Erythroblast (primary cell): ENCODE measurements at regions not wholly inside any gene's neighbourhood (a gene's known extent, or its start where the extent isn't known, plus 50 kb on each side); places are given as distances from the start of the nearest gene placed in this dataset.

Source experiments
- DNase-seq, 2 experiments: peaks; one replicate each; lab custom pipeline; 2025; lab: John Stamatoyannopoulos, UW
- GATA1 ChIP-seq: IDR thresholded peaks from 2 replicates; pipeline ENCODE4 v1.6.1; 2011; ENCODE audit warnings: low read depth, mild to moderate bottlenecking, control low read depth, low read length, moderate library complexity
- POLR2A ChIP-seq: IDR thresholded peaks from 2 replicates; pipeline ENCODE4 v1.6.1; 2011; ENCODE audit warnings: mild to moderate bottlenecking, low read length

DNA sequence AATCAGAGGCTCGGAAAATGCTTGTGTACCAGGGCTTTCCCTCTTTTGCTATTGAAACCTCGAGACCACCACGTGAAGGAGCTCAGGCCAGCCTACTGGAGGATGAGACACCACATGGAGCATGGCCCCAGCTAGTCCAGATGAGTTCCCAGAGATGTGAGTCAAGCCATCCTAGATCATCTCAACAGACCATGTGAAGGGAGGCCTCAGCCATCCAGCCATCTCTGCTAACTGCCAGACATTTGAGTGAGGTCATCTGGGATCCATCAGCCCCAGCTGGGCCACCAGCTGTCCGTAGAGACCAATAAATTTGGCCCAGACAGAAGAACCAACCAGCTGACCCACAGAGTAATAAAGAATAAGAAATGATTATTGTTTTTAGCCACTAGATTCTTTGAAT, 62.8 kb upstream of the PROK2 start:
- TF ChIP-seq GATA1 (no peak), POLR2A (no peak)
- DNase-seq = no peak

GRCh38 chr3:71846185-71846584, 61.2 kb upstream of the PROK2 start:
- DNase-seq = no peak
- no peak for TF ChIP-seq POLR2A
- TF ChIP-seq GATA1 = no peak

DNA sequence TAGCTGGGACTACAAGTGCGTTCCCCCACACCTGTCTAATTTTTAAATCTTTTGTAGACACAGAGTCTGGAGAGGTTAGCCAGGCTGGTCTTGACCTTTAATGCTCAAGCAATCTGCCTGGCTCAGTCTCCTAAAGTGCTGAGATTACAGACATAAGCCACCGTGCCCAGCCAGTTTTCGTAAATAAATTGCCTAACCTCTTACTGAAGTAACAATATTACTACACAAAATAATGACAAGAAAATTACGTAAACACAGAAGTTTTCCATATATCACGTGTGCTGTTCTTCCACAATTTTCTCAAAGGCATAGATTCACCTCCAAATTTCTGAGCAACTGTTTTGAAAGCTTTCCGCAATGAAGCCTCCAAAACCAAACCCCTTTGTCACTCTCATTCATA, 58.1 kb upstream of the PROK2 start:
- no peak for TF ChIP-seq POLR2A
- TF ChIP-seq GATA1 = no peak
- DNase-seq = no peak

GRCh38 chr3:71838406-71838805, 53.5 kb upstream of the PROK2 start:
- DNase-seq = no peak

More at GRCh38 chr3:71838406-71838805, 53.5 kb upstream of the PROK2 start:
- TF ChIP-seq POLR2A (no peak), GATA1 (no peak)
